ENCODE measurements at regions not wholly inside any gene's neighbourhood (a gene's known extent, or its start where the extent isn't known, plus 50 kb on each side); places are given as distances from the start of the nearest gene placed in this dataset.

GRCh38 chr1:106969731-106970130, 86.7 kb upstream of the PRMT6 start:
- no peak for TF ChIP-seq RAD21 (IDR thresholded peaks at IDR 0.05; ENCODE audit: insufficient read depth, low read depth, low read length)
- TF ChIP-seq CEBPB (IDR thresholded peaks at IDR 0.05; ENCODE audit: borderline replicate concordance in 1 of 2, low read depth in 2 of 2, low read length in 2 of 2): no peak
- TF ChIP-seq CTCF (IDR thresholded peaks at IDR 0.05 in 2 of 3, conservative IDR thresholded peaks at IDR 0.05 in 1 of 3; ENCODE audit: control insufficient read depth in 2 of 3, extremely low read depth in 1 of 3, insufficient read depth in 1 of 3, low read depth in 3 of 3, low read length in 3 of 3): no peak
- no peak for TF ChIP-seq POLR2AphosphoS5 (IDR thresholded peaks at IDR 0.05; ENCODE audit: low read length)
- no peak for TF ChIP-seq FOXK2 (IDR thresholded peaks at IDR 0.05)
- TF ChIP-seq MEF2A (IDR thresholded peaks at IDR 0.05; ENCODE audit: insufficient read depth, low read depth, low read length): no peak
- TF ChIP-seq NRF1 (conservative IDR thresholded peaks at IDR 0.05; ENCODE audit: low read depth, low read length): no peak
- TF ChIP-seq PRDM15 (CRISPR knock-in tag; IDR thresholded peaks at IDR 0.05): no peak
- TF ChIP-seq EED (IDR thresholded peaks at IDR 0.05; ENCODE audit: low read depth): no peak
- TF ChIP-seq E4F1 (IDR thresholded peaks at IDR 0.05; ENCODE audit: borderline replicate concordance, partially characterized antibody): no peak

All from GM12878 (cell line).